NCI-H446 (cell line): ENCODE measurements at regions not wholly inside any gene's neighbourhood (a gene's known extent, or its start where the extent isn't known, plus 50 kb on each side); places are given as distances from the start of the nearest gene placed in this dataset.

Source experiments
- DNase-seq, 2 experiments: peaks; one replicate each; lab custom pipeline; 2025; lab: John Stamatoyannopoulos, UW

GRCh38 chr6:163835439-163836171 is 421.1 kb downstream of the QKI start:
- no peak for DNase-seq

- no peak for DNase-seq
Observed at GRCh38 chr6:163834226-163834970, 419.9 kb downstream of the QKI start.

GRCh38 chr6:163831736-163832135 is 417.2 kb downstream of the QKI start:
- no peak for DNase-seq

- no peak for DNase-seq
Observed at GRCh38 chr6:163830641-163831040, 416.1 kb downstream of the QKI start.

- no peak for DNase-seq
Observed at GRCh38 chr6:163828038-163828795, 413.7 kb downstream of the QKI start.

GRCh38 chr6:163827143-163827542 is 412.6 kb downstream of the QKI start:
- no peak for DNase-seq

GRCh38 chr6:163826629-163827028 is 412.1 kb downstream of the QKI start:
- no peak for DNase-seq

- no peak for DNase-seq
Observed at GRCh38 chr6:163825033-163825432, 410.5 kb downstream of the QKI start.

GRCh38 chr6:163823577-163823976 is 409.1 kb downstream of the QKI start:
- no peak for DNase-seq

- no peak for DNase-seq
Observed at GRCh38 chr6:163820745-163821458, 406.4 kb downstream of the QKI start.

GRCh38 chr6:163820171-163820570 is 405.7 kb downstream of the QKI start:
- no peak for DNase-seq

GRCh38 chr6:163818719-163819118 is 404.2 kb downstream of the QKI start:
- no peak for DNase-seq

- no peak for DNase-seq
Observed at GRCh38 chr6:163816441-163816840, 401.9 kb downstream of the QKI start.

GRCh38 chr6:163815796-163816195 is 401.3 kb downstream of the QKI start:
- DNase-seq, result no peak

GRCh38 chr6:163814494-163815364 is 400.2 kb downstream of the QKI start:
- no peak for DNase-seq

- DNase-seq, result no peak
Observed at GRCh38 chr6:163813979-163814493, 399.5 kb downstream of the QKI start.

- DNase-seq, result no peak
Observed at GRCh38 chr6:163811317-163811716, 396.8 kb downstream of the QKI start.

GRCh38 chr6:163809364-163809763 is 394.8 kb downstream of the QKI start:
- DNase-seq, result no peak

- DNase-seq, result no peak
Observed at GRCh38 chr6:163808871-163809270, 394.4 kb downstream of the QKI start.

- DNase-seq, result no peak
Observed at GRCh38 chr6:163808231-163808630, 393.7 kb downstream of the QKI start.
